Ishikawa (cell line): ENCODE measurements at regions not wholly inside any gene's neighbourhood (a gene's known extent, or its start where the extent isn't known, plus 50 kb on each side); places are given as distances from the start of the nearest gene placed in this dataset.

Experiments
- CEBPB ChIP-seq: IDR thresholded peaks from 2 replicates; pipeline ENCODE4 v1.6.1; 2012
- CREB1 ChIP-seq: IDR thresholded peaks from 2 replicates; pipeline ENCODE4 v1.6.1; 2012; ENCODE audit warnings: low read depth
- EGR1 ChIP-seq: IDR thresholded peaks from 2 replicates; pipeline ENCODE4 v1.6.1; 2012
- EP300 ChIP-seq: IDR thresholded peaks from 2 replicates; pipeline ENCODE4 v1.6.1; 2012; ENCODE audit warnings: borderline replicate concordance
- FOXM1 ChIP-seq: IDR thresholded peaks from 2 replicates; pipeline ENCODE4 v1.6.1; 2012; ENCODE audit warnings: low read depth, borderline replicate concordance
- MAX ChIP-seq: IDR thresholded peaks from 2 replicates; pipeline ENCODE4 v1.6.1; 2012
- NFIC ChIP-seq: IDR thresholded peaks from 2 replicates; pipeline ENCODE4 v1.6.1; 2012
- RAD21 ChIP-seq: IDR thresholded peaks from 2 replicates; pipeline ENCODE4 v1.6.1; 2012; ENCODE audit warnings: low read depth
- REST ChIP-seq: IDR thresholded peaks from 2 replicates; pipeline ENCODE4 v1.6.1; 2012; ENCODE audit warnings: low read depth, mild to moderate bottlenecking
- TAF1 ChIP-seq: IDR thresholded peaks from 2 replicates; pipeline ENCODE4 v1.6.1; 2012; ENCODE audit warnings: low read depth, mild to moderate bottlenecking
- TCF12 ChIP-seq: IDR thresholded peaks from 2 replicates; pipeline ENCODE4 v1.6.1; 2012; ENCODE audit warnings: low read depth
- TEAD4 ChIP-seq: IDR thresholded peaks from 2 replicates; pipeline ENCODE4 v1.6.1; 2012
- USF1 ChIP-seq: IDR thresholded peaks from 2 replicates; pipeline ENCODE4 v1.6.1; 2012
- YY1 ChIP-seq: IDR thresholded peaks from 2 replicates; pipeline ENCODE4 v1.6.1; 2012; ENCODE audit warnings: low read depth
- ZBTB7A ChIP-seq: IDR thresholded peaks from 2 replicates; pipeline ENCODE4 v1.6.1; 2012; ENCODE audit warnings: low read depth

GRCh38 chr4:79466621-79467020 lies 58.6 kb upstream of the GK2 start:
- no peak for TF ChIP-seq YY1
- TF ChIP-seq USF1 = no peak
- TF ChIP-seq FOXM1 = no peak
- TF ChIP-seq CREB1 = no peak
- TF ChIP-seq REST = no peak
- no peak for TF ChIP-seq MAX
- no peak for TF ChIP-seq EGR1
- no peak for TF ChIP-seq EP300
- TF ChIP-seq NFIC = no peak
- no peak for TF ChIP-seq ZBTB7A
- no peak for TF ChIP-seq RAD21
- TF ChIP-seq TCF12 = no peak
- TF ChIP-seq CEBPB = no peak
- TF ChIP-seq TEAD4 = no peak
- TF ChIP-seq TAF1 = no peak
